Fibroblast of villous mesenchyme (primary cell): ENCODE measurements at regions not wholly inside any gene's neighbourhood (a gene's known extent, or its start where the extent isn't known, plus 50 kb on each side); places are given as distances from the start of the nearest gene placed in this dataset.

Source experiments
- DNase-seq: peaks from one replicate; pipeline ENCODE4 v3.0.0-alpha.2; 2010; ENCODE audit warnings: low read depth
- H3K4me3 ChIP-seq: 2 replicates; pipeline ENCODE4 v1.5.1; 2011; ENCODE audit warnings: low read depth, mild to moderate bottlenecking, low read length
- CTCF ChIP-seq: IDR thresholded peaks from 2 replicates; pipeline ENCODE4 v1.5.1; 2012; ENCODE audit warnings: low read depth, mild to moderate bottlenecking, low read length; ENCODE audit not compliant: insufficient read depth

- no peak overlapping the region for H3K4me3 ChIP-seq
- TF ChIP-seq CTCF, result no peak
- DNase-seq, result no peak
These were observed 411.3 kb downstream of the NPHP4 start for GRCh38 chr1:5580926-5581325.

GRCh38 chr1:5579966-5580365 lies 412.3 kb downstream of the NPHP4 start:
- H3K4me3 ChIP-seq, result no peak overlapping the region
- TF ChIP-seq CTCF, result no peak
- DNase-seq, result no peak

GRCh38 chr1:5578690-5579089 lies 413.5 kb downstream of the NPHP4 start:
- no peak for TF ChIP-seq CTCF
- H3K4me3 ChIP-seq, result no peak overlapping the region
- DNase-seq, result no peak

- no peak overlapping the region for H3K4me3 ChIP-seq
- TF ChIP-seq CTCF, result no peak
- DNase-seq, result no peak
These were observed 414.8 kb downstream of the NPHP4 start for GRCh38 chr1:5577255-5578040.

GRCh38 chr1:5576673-5577065 lies 415.6 kb downstream of the NPHP4 start:
- TF ChIP-seq CTCF, result no peak
- H3K4me3 ChIP-seq, result no peak overlapping the region
- DNase-seq, result no peak

- H3K4me3 ChIP-seq, result no peak overlapping the region
- TF ChIP-seq CTCF, result no peak
- no peak for DNase-seq
These were observed 416.1 kb downstream of the NPHP4 start for GRCh38 chr1:5576011-5576672.

GRCh38 chr1:5575396-5575940 lies 416.8 kb downstream of the NPHP4 start:
- TF ChIP-seq CTCF, result no peak
- no peak for DNase-seq
- H3K4me3 ChIP-seq, result no peak overlapping the region
